ENCODE measurements at regions not wholly inside any gene's neighbourhood (a gene's known extent, or its start where the extent isn't known, plus 50 kb on each side); places are given as distances from the start of the nearest gene placed in this dataset.

DNA sequence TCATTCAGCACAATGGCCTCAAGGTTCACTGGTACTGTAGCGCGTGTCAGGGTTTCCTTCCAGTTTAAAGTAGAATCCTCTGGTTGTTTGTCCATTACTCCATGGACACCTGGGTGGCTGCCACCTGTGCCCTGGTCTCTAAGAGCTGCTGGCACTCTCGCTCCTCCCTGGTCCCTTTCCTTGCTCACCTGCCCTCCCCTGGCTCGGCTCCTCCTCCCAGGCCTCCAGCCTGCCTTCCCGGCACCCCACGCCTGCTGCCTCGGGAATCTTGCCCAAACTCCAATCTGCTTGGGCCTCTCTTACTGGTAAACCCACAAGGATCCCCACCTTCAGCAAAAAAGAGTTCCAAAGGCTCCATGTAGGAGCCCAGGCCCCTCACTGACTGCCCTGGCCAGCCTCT, 154.4 kb upstream of the DIO3 start:
- no peak for DNase-seq
- no peak overlapping the region for H3K27ac Mint-ChIP-seq
- no peaks in the 10 kb centered on the region for H3K9me3 Mint-ChIP-seq
- ChIA-PET CTCF (no interaction called here), POLR2A (no interaction called here)
- no peaks in the 10 kb centered on the region for H3K9me3 ChIP-seq (ENCODE audit: low read length)
- no peaks in the 10 kb centered on the region for H3K36me3 ChIP-seq (ENCODE audit: insufficient read depth, low read length)
- H3K4me3 ChIP-seq (ENCODE audit: low read length): no peak overlapping the region
- H3K4me1 ChIP-seq (ENCODE audit: insufficient read depth, low read length): no peaks in the 10 kb centered on the region
- no peaks in the 10 kb centered on the region for H3K36me3 Mint-ChIP-seq
- H3K27me3 ChIP-seq (ENCODE audit: insufficient read depth, low read length, poor library complexity, severe bottlenecking): no peaks in the 10 kb centered on the region
- peaks cover 44 to 70% of the 10 kb centered on the region in 2 donors for H3K27me3 Mint-ChIP-seq
- H3K4me3 Mint-ChIP-seq: no peak overlapping the region
- no peak overlapping the region for H3K27ac ChIP-seq (ENCODE audit: low read depth, low read length)
- H3K4me1 Mint-ChIP-seq: no peaks in the 10 kb centered on the region

DNA sequence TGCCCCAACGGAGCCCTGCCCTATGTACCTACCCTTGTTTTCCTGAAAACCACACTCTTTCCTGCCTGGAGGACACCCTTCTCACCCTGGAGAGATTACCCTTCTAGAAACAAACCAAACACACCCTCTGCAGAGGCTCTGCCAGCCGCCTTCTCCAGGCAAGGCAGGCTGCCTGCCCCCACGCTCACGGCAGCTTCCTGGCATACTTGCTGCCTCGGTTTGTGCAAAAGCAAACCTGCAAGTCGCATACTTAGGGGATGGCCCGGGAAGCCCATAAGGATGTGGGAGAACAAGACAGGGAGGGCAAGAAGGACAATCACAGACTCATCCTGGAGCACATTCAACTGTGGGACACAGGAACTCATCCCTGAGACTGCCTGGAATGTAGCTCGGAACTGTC, 154.0 kb upstream of the DIO3 start:
- Mint-ChIP-seq H3K4me1 (no peaks in the 10 kb centered on the region), H3K27me3 (peaks cover 47 to 73% of the 10 kb centered on the region in 2 donors)
- CTCF ChIA-PET: no interaction called here

DNA sequence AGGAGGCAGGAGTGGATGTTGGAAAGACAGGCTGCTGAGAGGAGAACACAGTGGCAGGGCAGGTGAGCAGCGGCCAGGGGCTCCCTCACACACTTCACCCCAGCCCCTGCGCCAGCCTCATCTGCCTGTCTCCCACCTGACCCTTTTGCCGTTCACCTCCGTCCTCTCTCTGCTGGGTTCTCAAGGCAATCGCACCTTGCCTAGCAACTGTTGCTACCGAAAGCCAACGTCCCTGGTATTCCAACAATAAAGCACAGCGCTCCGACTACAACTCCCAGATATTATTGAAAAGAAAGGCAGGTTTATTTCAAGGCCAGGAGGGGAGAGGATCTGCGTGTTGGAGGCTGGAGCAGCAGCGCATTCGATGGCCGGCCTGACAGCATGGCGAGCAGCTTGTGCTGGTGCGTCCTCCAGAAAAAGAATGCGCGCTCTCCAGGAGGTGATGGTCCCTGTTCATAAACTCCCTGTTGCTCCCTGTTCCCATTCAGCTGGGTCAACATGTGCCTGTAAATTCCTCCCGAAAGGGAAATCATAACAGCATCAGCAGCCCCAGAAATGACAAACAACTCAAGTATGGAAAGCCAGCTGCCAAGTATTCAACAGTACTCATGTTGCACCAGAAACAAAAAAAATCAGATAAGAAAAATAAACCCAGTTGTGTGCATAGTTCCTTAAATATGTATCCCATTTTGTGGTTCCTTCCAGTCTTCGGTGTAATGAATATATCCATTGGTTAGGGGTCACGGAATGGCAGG, 153.0 kb upstream of the DIO3 start:
- Histone ChIP-seq H3K27ac (ENCODE audit: low read depth, low read length) (no peak overlapping the region), H3K9me3 (ENCODE audit: low read length) (no peaks in the 10 kb centered on the region), H3K27me3 (ENCODE audit: insufficient read depth, low read length, poor library complexity, severe bottlenecking) (no peaks in the 10 kb centered on the region), H3K4me1 (ENCODE audit: insufficient read depth, low read length) (no peaks in the 10 kb centered on the region), H3K36me3 (ENCODE audit: insufficient read depth, low read length) (no peaks in the 10 kb centered on the region), H3K4me3 (ENCODE audit: low read length) (no peak overlapping the region)
- peaks cover 43 to 73% of the 10 kb centered on the region in 2 donors for H3K27me3 Mint-ChIP-seq
- H3K9me3 Mint-ChIP-seq: no peaks in the 10 kb centered on the region
- no peak overlapping the region for H3K27ac Mint-ChIP-seq
- no peak for DNase-seq
- H3K4me1 Mint-ChIP-seq: no peaks in the 10 kb centered on the region
- ChIA-PET POLR2A (no interaction called here), CTCF (no interaction called here)
- no peak overlapping the region for H3K4me3 Mint-ChIP-seq
- H3K36me3 Mint-ChIP-seq: no peaks in the 10 kb centered on the region

More for the DNA sequence above, 154.0 kb upstream of the DIO3 start:
- Histone ChIP-seq H3K4me1 (ENCODE audit: insufficient read depth, low read length) (no peaks in the 10 kb centered on the region), H3K27me3 (ENCODE audit: insufficient read depth, low read length, poor library complexity, severe bottlenecking) (no peaks in the 10 kb centered on the region), H3K27ac (ENCODE audit: low read depth, low read length) (no peak overlapping the region), H3K36me3 (ENCODE audit: insufficient read depth, low read length) (no peaks in the 10 kb centered on the region), H3K4me3 (ENCODE audit: low read length) (no peak overlapping the region), H3K9me3 (ENCODE audit: low read length) (no peaks in the 10 kb centered on the region)
- DNase-seq: no peak
- Mint-ChIP-seq H3K27ac (no peak overlapping the region), H3K36me3 (no peaks in the 10 kb centered on the region), H3K4me3 (no peak overlapping the region), H3K9me3 (no peaks in the 10 kb centered on the region)
- POLR2A ChIA-PET: no interaction called here

DNA sequence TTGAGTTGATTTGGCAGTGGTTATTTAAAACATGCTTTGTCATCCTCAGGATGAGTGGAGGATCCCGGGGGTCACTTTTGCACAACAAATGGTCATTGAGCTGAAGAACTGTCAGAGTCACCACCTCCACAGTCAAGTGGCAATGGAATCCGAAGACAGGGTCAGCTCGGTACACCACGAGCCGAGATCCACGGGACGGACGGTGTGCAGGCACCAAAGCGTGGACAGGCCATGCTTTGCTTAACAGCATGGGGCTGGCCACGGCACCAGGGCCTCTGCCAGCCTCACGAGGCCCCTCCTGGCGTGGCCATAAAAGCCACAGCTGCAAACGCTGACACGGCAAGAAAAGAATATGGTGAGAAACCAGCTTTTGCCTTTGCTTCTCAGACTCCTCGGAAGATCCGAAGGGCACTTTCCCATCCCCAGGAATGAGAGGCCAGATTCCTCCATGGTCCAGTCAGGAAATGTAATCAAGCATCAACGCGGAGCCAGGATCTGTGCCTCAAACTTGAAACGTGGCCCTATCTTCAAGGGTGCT, 152.2 kb upstream of the DIO3 start:
- H3K4me1 ChIP-seq (ENCODE audit: insufficient read depth, low read length): no peaks in the 10 kb centered on the region
- H3K27me3 Mint-ChIP-seq: peaks cover 40 to 71% of the 10 kb centered on the region in 2 donors

DNA sequence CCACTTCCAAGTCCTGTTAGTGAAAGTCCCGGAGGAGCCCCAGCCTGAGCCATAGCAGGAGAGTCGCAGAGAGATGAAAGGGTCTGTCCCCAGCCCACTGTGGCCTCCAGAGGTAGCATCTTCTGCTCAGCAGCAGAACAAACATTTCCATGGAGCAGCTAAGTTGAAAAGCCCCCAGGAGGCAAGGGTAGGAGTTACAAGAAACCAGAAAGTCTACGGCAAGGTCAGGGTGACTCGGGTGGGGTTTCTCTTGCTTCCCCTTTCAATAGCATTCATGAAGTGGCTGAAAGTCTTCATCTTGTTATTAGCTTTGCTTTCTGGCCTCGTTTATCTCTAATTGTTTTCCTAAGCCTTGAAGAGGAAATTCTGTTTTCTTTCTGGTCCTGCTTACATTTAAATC, 151.2 kb upstream of the DIO3 start:
- DNase-seq: no peak
- H3K36me3 ChIP-seq (ENCODE audit: insufficient read depth, low read length): no peaks in the 10 kb centered on the region
- no peak overlapping the region for H3K27ac Mint-ChIP-seq
- H3K4me3 ChIP-seq (ENCODE audit: low read length): no peak overlapping the region
- ChIA-PET CTCF (no interaction called here), POLR2A (no interaction called here)
- no peaks in the 10 kb centered on the region for H3K9me3 Mint-ChIP-seq
- no peak overlapping the region for H3K4me3 Mint-ChIP-seq
- H3K36me3 Mint-ChIP-seq: no peaks in the 10 kb centered on the region
- H3K4me1 Mint-ChIP-seq: no peaks in the 10 kb centered on the region
- peaks cover 48 to 74% of the 10 kb centered on the region in 2 donors for H3K27me3 Mint-ChIP-seq
- no peaks in the 10 kb centered on the region for H3K9me3 ChIP-seq (ENCODE audit: low read length)
- no peaks in the 10 kb centered on the region for H3K4me1 ChIP-seq (ENCODE audit: insufficient read depth, low read length)
- no peak overlapping the region for H3K27ac ChIP-seq (ENCODE audit: low read depth, low read length)
- H3K27me3 ChIP-seq (ENCODE audit: insufficient read depth, low read length, poor library complexity, severe bottlenecking): no peaks in the 10 kb centered on the region

More for the DNA sequence above, 152.2 kb upstream of the DIO3 start:
- Histone ChIP-seq H3K4me3 (ENCODE audit: low read length) (no peak overlapping the region), H3K27me3 (ENCODE audit: insufficient read depth, low read length, poor library complexity, severe bottlenecking) (no peaks in the 10 kb centered on the region), H3K36me3 (ENCODE audit: insufficient read depth, low read length) (no peaks in the 10 kb centered on the region), H3K9me3 (ENCODE audit: low read length) (no peaks in the 10 kb centered on the region), H3K27ac (ENCODE audit: low read depth, low read length) (no peak overlapping the region)
- POLR2A ChIA-PET: no interaction called here
- Mint-ChIP-seq H3K9me3 (no peaks in the 10 kb centered on the region), H3K36me3 (no peaks in the 10 kb centered on the region), H3K4me1 (no peaks in the 10 kb centered on the region), H3K27ac (no peak overlapping the region), H3K4me3 (no peak overlapping the region)
- CTCF ChIA-PET: no interaction called here
- DNase-seq: no peak

DNA sequence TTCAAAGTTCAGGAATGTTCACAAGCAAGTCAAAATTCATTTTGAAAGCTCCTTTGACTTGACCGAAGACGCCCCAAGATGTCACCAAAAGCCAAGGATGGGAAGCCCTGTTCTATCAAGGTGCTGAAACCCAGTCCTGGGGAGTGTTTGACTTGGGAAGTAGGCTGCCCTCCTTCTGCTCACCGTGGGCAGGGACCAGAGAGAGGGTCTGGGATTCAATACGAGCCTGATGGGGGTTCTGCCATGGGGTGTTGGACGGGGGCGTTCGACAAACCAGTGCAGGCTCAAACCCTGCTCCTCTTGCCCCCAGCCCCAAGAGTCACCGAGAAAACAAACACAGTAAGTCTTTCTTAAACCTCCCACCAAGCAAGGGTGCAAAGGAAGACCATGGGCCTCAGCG, 150.1 kb upstream of the DIO3 start:
- no peak overlapping the region for H3K27ac ChIP-seq (ENCODE audit: low read depth, low read length)
- Mint-ChIP-seq H3K27me3 (peaks cover 53 to 75% of the 10 kb centered on the region in 2 donors), H3K9me3 (no peaks in the 10 kb centered on the region), H3K4me3 (no peak overlapping the region), H3K36me3 (no peaks in the 10 kb centered on the region), H3K4me1 (no peaks in the 10 kb centered on the region), H3K27ac (no peak overlapping the region)
- peaks cover 3% of the 10 kb centered on the region for H3K27me3 ChIP-seq (ENCODE audit: insufficient read depth, low read length, poor library complexity, severe bottlenecking)
- ChIA-PET CTCF (no interaction called here), POLR2A (no interaction called here)
- no peak for DNase-seq
- H3K36me3 ChIP-seq (ENCODE audit: insufficient read depth, low read length): no peaks in the 10 kb centered on the region
- no peak overlapping the region for H3K4me3 ChIP-seq (ENCODE audit: low read length)
- no peaks in the 10 kb centered on the region for H3K4me1 ChIP-seq (ENCODE audit: insufficient read depth, low read length)
- H3K9me3 ChIP-seq (ENCODE audit: low read length): no peaks in the 10 kb centered on the region

DNA sequence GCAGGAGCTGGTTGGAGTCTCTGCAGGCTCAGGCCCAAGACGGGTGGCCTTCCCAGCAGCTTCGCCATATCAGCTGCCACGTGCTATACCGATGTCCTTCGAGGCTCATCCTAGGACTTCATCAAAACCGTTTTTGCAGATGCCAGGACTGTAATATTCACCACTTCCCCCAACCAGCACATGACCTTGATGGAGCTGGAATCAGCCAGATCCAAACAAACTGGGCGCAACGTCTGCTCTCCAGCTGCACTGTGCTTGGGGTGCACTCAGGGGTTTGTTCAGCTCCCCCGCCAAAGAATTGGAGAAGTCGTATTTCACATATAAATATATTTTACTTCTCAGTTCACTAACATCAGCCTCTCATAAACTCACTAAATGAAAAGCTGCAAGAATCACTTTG, 149.5 kb upstream of the DIO3 start:
- no peak overlapping the region for H3K4me3 ChIP-seq (ENCODE audit: low read length)
- CTCF ChIA-PET: no interaction called here

DNA sequence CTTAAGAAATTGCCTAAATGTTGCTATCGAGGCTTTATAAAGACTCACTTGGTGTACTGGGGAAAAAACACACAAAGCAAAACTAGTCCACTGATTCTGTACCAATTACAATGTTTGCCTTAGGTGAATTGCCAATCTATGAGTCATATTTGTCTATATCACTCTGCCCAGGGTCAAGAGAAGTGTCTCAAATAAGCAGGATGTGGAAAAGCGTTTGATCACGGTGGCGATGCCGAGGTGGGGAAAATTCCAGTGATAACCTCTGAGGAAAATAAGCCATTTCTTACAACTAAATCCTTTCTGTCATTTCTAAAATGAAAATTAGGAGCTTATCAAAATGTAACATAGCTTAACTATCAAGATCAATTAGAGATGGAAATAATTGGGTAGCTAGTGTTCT, 148.6 kb upstream of the DIO3 start:
- Mint-ChIP-seq H3K27me3 (peaks cover 54 to 78% of the 10 kb centered on the region in 2 donors), H3K36me3 (no peaks in the 10 kb centered on the region), H3K4me3 (no peak overlapping the region), H3K9me3 (peaks cover 0 to 3% (median 0%) of the 10 kb centered on the region in 5 donors), H3K27ac (no peak overlapping the region), H3K4me1 (no peaks in the 10 kb centered on the region)
- no peak overlapping the region for H3K4me3 ChIP-seq (ENCODE audit: low read length)
- no peaks in the 10 kb centered on the region for H3K36me3 ChIP-seq (ENCODE audit: insufficient read depth, low read length)
- H3K9me3 ChIP-seq (ENCODE audit: low read length): no peaks in the 10 kb centered on the region
- no peak for DNase-seq
- ChIA-PET POLR2A (no interaction called here), CTCF (no interaction called here)
- H3K4me1 ChIP-seq (ENCODE audit: insufficient read depth, low read length): no peaks in the 10 kb centered on the region
- peaks cover 8% of the 10 kb centered on the region for H3K27me3 ChIP-seq (ENCODE audit: insufficient read depth, low read length, poor library complexity, severe bottlenecking)
- H3K27ac ChIP-seq (ENCODE audit: low read depth, low read length): no peak overlapping the region

More for the DNA sequence above, 149.5 kb upstream of the DIO3 start:
- H3K9me3 ChIP-seq (ENCODE audit: low read length): no peaks in the 10 kb centered on the region
- H3K27ac ChIP-seq (ENCODE audit: low read depth, low read length): no peak overlapping the region
- H3K36me3 ChIP-seq (ENCODE audit: insufficient read depth, low read length): no peaks in the 10 kb centered on the region
- Mint-ChIP-seq H3K36me3 (no peaks in the 10 kb centered on the region), H3K4me3 (no peak overlapping the region), H3K4me1 (no peaks in the 10 kb centered on the region), H3K27ac (no peak overlapping the region), H3K9me3 (peaks cover 0 to 2% (median 0%) of the 10 kb centered on the region in 5 donors), H3K27me3 (peaks cover 59 to 80% of the 10 kb centered on the region in 2 donors)
- H3K4me1 ChIP-seq (ENCODE audit: insufficient read depth, low read length): no peaks in the 10 kb centered on the region
- peaks cover 4% of the 10 kb centered on the region for H3K27me3 ChIP-seq (ENCODE audit: insufficient read depth, low read length, poor library complexity, severe bottlenecking)
- DNase-seq: no peak
- POLR2A ChIA-PET: no interaction called here
